H9 (cell line): ENCODE measurements at regions not wholly inside any gene's neighbourhood (a gene's known extent, or its start where the extent isn't known, plus 50 kb on each side); places are given as distances from the start of the nearest gene placed in this dataset.
A peak's percentile ranks its signal among the peaks of the same experiment; 100 is the strongest.

Experiments
- DNase-seq: peaks from one replicate; pipeline ENCODE4 v3.0.0-alpha.2; 2017
- H2AFZ ChIP-seq: one replicate; pipeline ENCODE4 v1.6.1; 2013; ENCODE audit warnings: mild to moderate bottlenecking, low read length, control low read depth, moderate library complexity
- H2AK5ac ChIP-seq: 2 replicates; pipeline ENCODE4 v1.6.1; 2013; ENCODE audit warnings: low read length, control low read depth, mixed read lengths; ENCODE audit not compliant: insufficient read length
- H2BK120ac ChIP-seq: one replicate; pipeline ENCODE4 v1.6.1; 2013; ENCODE audit warnings: low read depth, mild to moderate bottlenecking, low read length, control low read depth, inconsistent platforms; ENCODE audit not compliant: poor library complexity, severe bottlenecking
- H2BK12ac ChIP-seq: 2 replicates; pipeline ENCODE4 v1.6.1; 2013; ENCODE audit warnings: low read length, control low read depth, mixed read lengths, low read depth; ENCODE audit not compliant: insufficient read length
- H2BK15ac ChIP-seq: 2 replicates; pipeline ENCODE4 v1.6.1; 2013; ENCODE audit warnings: low read depth, low read length, control low read depth
- H2BK20ac ChIP-seq: one replicate; pipeline ENCODE4 v1.6.1; 2013; ENCODE audit warnings: low read depth, mild to moderate bottlenecking, low read length, control low read depth, inconsistent platforms; ENCODE audit not compliant: poor library complexity, severe bottlenecking
- H2BK5ac ChIP-seq: 2 replicates; pipeline ENCODE4 v1.6.1; 2013; ENCODE audit warnings: low read length, control low read depth, mixed read lengths; ENCODE audit not compliant: insufficient read length
- H3K14ac ChIP-seq: 2 replicates; pipeline ENCODE4 v1.6.1; 2013; ENCODE audit warnings: low read length, control low read depth; ENCODE audit not compliant: insufficient read depth
- H3K18ac ChIP-seq: 2 replicates; pipeline ENCODE4 v1.6.1; 2013; ENCODE audit warnings: low read depth, mild to moderate bottlenecking, mixed read lengths, low read length, control low read depth; ENCODE audit not compliant: insufficient read length
- H3K23ac ChIP-seq: 2 replicates; pipeline ENCODE4 v1.6.1; 2013; ENCODE audit warnings: low read length, control low read depth, mixed read lengths, low read depth; ENCODE audit not compliant: insufficient read length
- H3K23me2 ChIP-seq: 2 replicates; pipeline ENCODE4 v1.6.1; 2013; ENCODE audit warnings: low read depth, mild to moderate bottlenecking, mixed read lengths, low read length, control low read depth; ENCODE audit not compliant: insufficient read length, poor library complexity, severe bottlenecking
- H3K27ac ChIP-seq: 2 replicates; pipeline ENCODE4 v1.5.1; 2013; ENCODE audit warnings: low read length, control low read depth, mixed read lengths, low read depth; ENCODE audit not compliant: insufficient read length
- H3K27me3 ChIP-seq: 2 replicates; pipeline ENCODE4 v1.6.1; 2013; ENCODE audit warnings: low read length, control low read depth, inconsistent platforms; ENCODE audit not compliant: insufficient read depth
- H3K4ac ChIP-seq: 2 replicates; pipeline ENCODE4 v1.6.1; 2013; ENCODE audit warnings: low read depth, mild to moderate bottlenecking, control low read depth, inconsistent platforms, low read length, moderate library complexity
- H3K4me1 ChIP-seq: 2 replicates; pipeline ENCODE4 v1.6.1; 2013; ENCODE audit warnings: low read length, control low read depth, inconsistent platforms; ENCODE audit not compliant: insufficient read depth
- H3K4me2 ChIP-seq: 2 replicates; pipeline ENCODE4 v1.6.1; 2013; ENCODE audit warnings: low read length, control low read depth, mixed read lengths; ENCODE audit not compliant: insufficient read length, insufficient read depth
- H3K56ac ChIP-seq: 2 replicates; pipeline ENCODE4 v1.6.1; 2013; ENCODE audit warnings: low read depth, mild to moderate bottlenecking, mixed read lengths, low read length, control low read depth; ENCODE audit not compliant: insufficient read length
- H3K79me1 ChIP-seq: 2 replicates; pipeline ENCODE4 v1.6.1; 2013; ENCODE audit warnings: low read depth, mild to moderate bottlenecking, moderate library complexity, low read length, control low read depth, inconsistent platforms; ENCODE audit not compliant: insufficient read depth, poor library complexity, severe bottlenecking
- H3K79me2 ChIP-seq: 2 replicates; pipeline ENCODE4 v1.6.1; 2013; ENCODE audit warnings: low read length, control low read depth, inconsistent platforms; ENCODE audit not compliant: insufficient read depth
- H3K9ac ChIP-seq: 2 replicates; pipeline ENCODE4 v1.6.1; 2013; ENCODE audit warnings: low read length, control low read depth, mixed read lengths; ENCODE audit not compliant: insufficient read length; ENCODE audit errors: extremely low read depth
- H3K9me3 ChIP-seq: one replicate; pipeline ENCODE4 v1.6.1; 2013; ENCODE audit warnings: low read depth, low read length, inconsistent platforms; ENCODE audit not compliant: control insufficient read depth
- H3T11ph ChIP-seq: one replicate; pipeline ENCODE4 v1.6.1; 2013; ENCODE audit warnings: mild to moderate bottlenecking, low read length, control low read depth, inconsistent platforms
- H4K20me1 ChIP-seq: one replicate; pipeline ENCODE4 v1.6.1; 2013; ENCODE audit not compliant: control insufficient read depth, insufficient read length, insufficient read depth
- H4K5ac ChIP-seq: 2 replicates; pipeline ENCODE4 v1.6.1; 2013; ENCODE audit warnings: low read depth, mild to moderate bottlenecking, mixed read lengths, low read length, control low read depth; ENCODE audit not compliant: insufficient read length
- H4K8ac ChIP-seq: replicated peaks from 2 replicates; pipeline ENCODE4 v1.6.1; 2013; ENCODE audit warnings: low read length, control low read depth, mixed read lengths, low read depth; ENCODE audit not compliant: insufficient read length
- H4K91ac ChIP-seq: 2 replicates; pipeline ENCODE4 v1.6.1; 2013; ENCODE audit warnings: low read depth, mild to moderate bottlenecking, moderate library complexity, mixed read lengths, low read length, control low read depth; ENCODE audit not compliant: insufficient read length
- H3K27ac Mint-ChIP-seq, 3 experiments: 2 replicates in 2 of 3; 3 replicates in 1 of 3; pipeline ENCODE4 v1.8.0; 2020 to 2021; ENCODE audit warnings: mixed read lengths in 3 of 3, mild to moderate bottlenecking in 1 of 3, moderate library complexity in 1 of 3
- H3K27me3 Mint-ChIP-seq: 2 replicates; pipeline ENCODE4 v1.8.0; 2021; ENCODE audit warnings: low read depth, mild to moderate bottlenecking, moderate library complexity, mixed read lengths
- H3K36me3 Mint-ChIP-seq, 3 experiments: 2 replicates in 2 of 3; 3 replicates in 1 of 3; pipeline ENCODE4 v1.8.0; 2020 to 2021; ENCODE audit warnings: low read depth in 3 of 3, mixed read lengths in 3 of 3; ENCODE audit not compliant: insufficient read depth in 1 of 3
- H3K4me1 Mint-ChIP-seq, 2 experiments: 2 replicates each; pipeline ENCODE4 v1.8.0; 2020; ENCODE audit warnings: mixed read lengths in 2 of 2
- H3K4me3 Mint-ChIP-seq, 2 experiments: 2 replicates in 1 of 2; 3 replicates in 1 of 2; pipeline ENCODE4 v1.8.0; 2020 to 2021; ENCODE audit warnings: mild to moderate bottlenecking in 2 of 2, mixed read lengths in 2 of 2, moderate library complexity in 1 of 2
- H3K9me3 Mint-ChIP-seq, 2 experiments: 2 replicates in 1 of 2; 3 replicates in 1 of 2; pipeline ENCODE4 v1.8.0; 2020; ENCODE audit warnings: mild to moderate bottlenecking in 2 of 2, mixed read lengths in 2 of 2, moderate library complexity in 1 of 2
- WGBS: extraction: QIAGEN DNeasy Blood & Tissue Kit; methylation state at CpG from one replicate; pipeline ENCODE4 v1.1.7; 2013; ENCODE audit warnings: missing lambda C conversion rate, low lambda C conversion rate, mixed read lengths; ENCODE audit not compliant: insufficient read length; ENCODE audit errors: extremely low coverage; 5-methylcytosine and 5-hydroxymethylcytosine counted together
- TF ChIP-seq, protein P1 (sequence below): fragments of 200-600 bp; sonication (generic); conservative IDR thresholded peaks from 3 replicates; pipeline ENCODE4 v1.8.0; 2021; ENCODE audit warnings: antibody characterized with exemption, mild to moderate bottlenecking

DNA sequence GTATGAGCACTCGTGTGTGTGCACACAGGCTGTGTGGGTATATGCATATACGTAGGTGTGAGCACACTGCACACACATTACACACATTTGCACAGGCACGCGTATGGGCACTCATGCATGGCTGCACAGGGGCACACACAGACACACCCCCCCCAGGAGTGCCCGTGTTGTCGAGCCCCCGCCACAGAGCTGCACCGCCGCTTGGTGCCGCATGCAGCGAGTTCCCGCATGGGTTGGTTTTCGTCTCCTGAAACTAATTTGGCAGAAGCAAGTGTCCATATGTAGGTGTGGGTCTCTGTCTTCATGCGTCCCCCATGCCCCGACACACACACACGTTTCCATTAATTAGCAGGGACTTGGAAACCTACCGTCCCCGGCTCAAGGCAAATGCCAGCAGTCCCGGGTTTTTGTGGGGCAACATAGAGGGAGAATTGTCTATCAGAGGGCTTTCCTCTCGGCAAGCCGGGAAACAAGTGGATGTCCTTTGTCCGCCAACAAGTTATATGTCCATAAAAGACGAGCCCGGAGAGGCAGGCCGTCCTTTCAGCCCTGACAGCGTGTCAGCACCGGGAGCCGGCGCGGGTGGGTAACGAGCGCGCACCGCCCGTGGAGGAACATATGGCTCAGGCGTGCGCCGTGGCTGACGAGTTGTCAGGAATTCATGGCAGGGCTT is 1291.7 kb downstream of the BRD1 start:
- TF ChIP-seq, protein P1, sequence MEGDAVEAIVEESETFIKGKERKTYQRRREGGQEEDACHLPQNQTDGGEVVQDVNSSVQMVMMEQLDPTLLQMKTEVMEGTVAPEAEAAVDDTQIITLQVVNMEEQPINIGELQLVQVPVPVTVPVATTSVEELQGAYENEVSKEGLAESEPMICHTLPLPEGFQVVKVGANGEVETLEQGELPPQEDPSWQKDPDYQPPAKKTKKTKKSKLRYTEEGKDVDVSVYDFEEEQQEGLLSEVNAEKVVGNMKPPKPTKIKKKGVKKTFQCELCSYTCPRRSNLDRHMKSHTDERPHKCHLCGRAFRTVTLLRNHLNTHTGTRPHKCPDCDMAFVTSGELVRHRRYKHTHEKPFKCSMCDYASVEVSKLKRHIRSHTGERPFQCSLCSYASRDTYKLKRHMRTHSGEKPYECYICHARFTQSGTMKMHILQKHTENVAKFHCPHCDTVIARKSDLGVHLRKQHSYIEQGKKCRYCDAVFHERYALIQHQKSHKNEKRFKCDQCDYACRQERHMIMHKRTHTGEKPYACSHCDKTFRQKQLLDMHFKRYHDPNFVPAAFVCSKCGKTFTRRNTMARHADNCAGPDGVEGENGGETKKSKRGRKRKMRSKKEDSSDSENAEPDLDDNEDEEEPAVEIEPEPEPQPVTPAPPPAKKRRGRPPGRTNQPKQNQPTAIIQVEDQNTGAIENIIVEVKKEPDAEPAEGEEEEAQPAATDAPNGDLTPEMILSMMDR: no peak
- Histone ChIP-seq H2AFZ (no peak overlapping the region), H4K20me1 (no peaks in the 10 kb centered on the region), H3K4me1 (no peaks in the 10 kb centered on the region), H3K56ac (no peak overlapping the region), H3K79me2 (no peaks in the 10 kb centered on the region), H3K14ac (no peak overlapping the region), H2BK120ac (no peak overlapping the region), H4K8ac (peak overlapping the region; percentile 7), H3K4me2 (no peak overlapping the region), H4K91ac (no peak overlapping the region), H3K9me3 (no peaks in the 10 kb centered on the region), H4K5ac (no peak overlapping the region), H3K18ac (no peak overlapping the region), H2BK15ac (no peak overlapping the region), H3K4ac (no peak overlapping the region), H3K79me1 (no peaks in the 10 kb centered on the region), H2BK20ac (no peak overlapping the region), H3K23me2 (no peaks in the 10 kb centered on the region), H3T11ph (no peak overlapping the region), H3K23ac (no peak overlapping the region), H2BK12ac (no peak overlapping the region), H3K9ac (no peak overlapping the region), H3K27me3 (no peaks in the 10 kb centered on the region), H3K27ac (no peak overlapping the region), H2BK5ac (no peak overlapping the region), H2AK5ac (no peak overlapping the region)
- H3K36me3 Mint-ChIP-seq: no peaks in the 10 kb centered on the region; a peak in 1 of 7 replicates
- H3K27me3 Mint-ChIP-seq: no peaks in the 10 kb centered on the region
- no peak for DNase-seq
- no CpG with 5 or more reads among the region's 39 CpGs for WGBS
- H3K4me3 Mint-ChIP-seq: no peak overlapping the region
- peak overlapping the region in 1 of 3 experiments; percentile 75; a peak in 1 of 7 replicates for H3K27ac Mint-ChIP-seq
- H3K4me1 Mint-ChIP-seq: peaks cover 7 to 19% of the 10 kb centered on the region in 2 experiments
- no peaks in the 10 kb centered on the region for H3K9me3 Mint-ChIP-seq
